CD14-positive monocyte (primary cell): ENCODE measurements at regions not wholly inside any gene's neighbourhood (a gene's known extent, or its start where the extent isn't known, plus 50 kb on each side); places are given as distances from the start of the nearest gene placed in this dataset.

Source experiments
- DNase-seq, 3 donors: peaks; one replicate each; pipeline ENCODE4 v3.0.0-alpha.2; 2011 to 2022
- H2AFZ ChIP-seq: 2 replicates; pipeline ENCODE4 v1.6.0; 2012; ENCODE audit warnings: mild to moderate bottlenecking, low read depth, low read length, inconsistent platforms; ENCODE audit not compliant: insufficient read depth, poor library complexity, severe bottlenecking
- H3K27ac ChIP-seq, 2 donors: 1 replicate in 1 of 2; 2 replicates in 1 of 2; pipeline ENCODE4 v1.5.1; 2012 to 2013; ENCODE audit warnings: low read length in 2 of 2, control low read depth in 1 of 2, inconsistent platforms in 1 of 2, low read depth in 1 of 2, mild to moderate bottlenecking in 1 of 2
- H3K27me3 ChIP-seq, 2 donors: one replicate each; pipeline versions ENCODE4 v1.6.0 to v1.6.1; 2011 to 2013; ENCODE audit warnings: low read length in 2 of 2; ENCODE audit not compliant: control insufficient read depth in 2 of 2, insufficient read depth in 2 of 2
- H3K36me3 ChIP-seq, 2 donors: replicated peaks in 1 of 2; 1 replicate in 1 of 2; 2 replicates in 1 of 2; pipeline versions ENCODE4 v1.5.1 to v1.6.1; 2012 to 2013; ENCODE audit warnings: low read length in 2 of 2, control low read depth in 1 of 2, inconsistent platforms in 1 of 2, mild to moderate bottlenecking in 1 of 2; ENCODE audit not compliant: insufficient read depth in 2 of 2, control insufficient read depth in 1 of 2
- H3K4me1 ChIP-seq, 2 donors: 1 replicate in 1 of 2; 2 replicates in 1 of 2; pipeline versions ENCODE4 v1.5.1 to v1.6.1; 2012 to 2013; ENCODE audit warnings: low read length in 2 of 2, control low read depth in 1 of 2, inconsistent platforms in 1 of 2, mild to moderate bottlenecking in 1 of 2, moderate library complexity in 1 of 2; ENCODE audit not compliant: insufficient read depth in 2 of 2, control insufficient read depth in 1 of 2
- H3K4me2 ChIP-seq: replicated peaks from 2 replicates; pipeline ENCODE3; 2012; ENCODE audit warnings: low read length, moderate library complexity, mild to moderate bottlenecking; ENCODE audit not compliant: poor library complexity, severe bottlenecking; ENCODE audit errors: extremely low read depth
- H3K4me3 ChIP-seq, 3 experiments: fragments of 200-600 bp in 1 of 3; sonication (generic) in 1 of 3; replicated peaks in 1 of 3; 1 replicate in 2 of 3; 2 replicates in 1 of 3; pipeline ENCODE4 v1.5.1; 2011 to 2013; ENCODE audit warnings: low read length in 3 of 3, mild to moderate bottlenecking in 3 of 3, control low read depth in 2 of 3, low read depth in 2 of 3, inconsistent platforms in 1 of 3, moderate library complexity in 1 of 3
- H3K79me2 ChIP-seq: 2 replicates; pipeline ENCODE4 v1.6.0; 2012; ENCODE audit warnings: mild to moderate bottlenecking, control low read depth, inconsistent platforms, low read length, moderate library complexity; ENCODE audit not compliant: insufficient read depth
- H3K9ac ChIP-seq: 2 replicates; pipeline ENCODE4 v1.6.0; 2017; ENCODE audit warnings: low read length, mild to moderate bottlenecking; ENCODE audit not compliant: insufficient read depth, poor library complexity, severe bottlenecking
- H3K9me3 ChIP-seq, 2 donors: replicated peaks in 1 of 2; 1 replicate in 1 of 2; 2 replicates in 1 of 2; pipeline versions ENCODE4 v1.5.1 to v1.6.1; 2012 to 2013; ENCODE audit warnings: low read length in 2 of 2, control low read depth in 1 of 2; ENCODE audit not compliant: control insufficient read depth in 1 of 2, insufficient read depth in 1 of 2
- H4K20me1 ChIP-seq: 2 replicates; pipeline ENCODE4 v1.6.0; 2012; ENCODE audit warnings: mild to moderate bottlenecking, low read length, control low read depth, moderate library complexity; ENCODE audit not compliant: insufficient read depth
- H3K27ac Mint-ChIP-seq, 7 donors: one replicate each; pipeline ENCODE4 v1.8.0; 2020; ENCODE audit warnings: mild to moderate bottlenecking in 7 of 7, mixed read lengths in 7 of 7, moderate library complexity in 6 of 7, inconsistent platforms in 2 of 7
- H3K27me3 Mint-ChIP-seq, 3 donors: one replicate each; pipeline ENCODE4 v1.8.0; 2021 to 2022; ENCODE audit warnings: low read depth in 3 of 3, mild to moderate bottlenecking in 3 of 3, mixed read lengths in 3 of 3, moderate library complexity in 3 of 3, inconsistent platforms in 1 of 3
- H3K36me3 Mint-ChIP-seq, 2 donors: one replicate each; pipeline ENCODE4 v1.8.0; 2020; ENCODE audit warnings: mixed read lengths in 2 of 2, inconsistent platforms in 1 of 2, mild to moderate bottlenecking in 1 of 2
- H3K4me1 Mint-ChIP-seq: one replicate; pipeline ENCODE4 v1.8.0; 2020; ENCODE audit warnings: mild to moderate bottlenecking, mixed read lengths
- H3K4me3 Mint-ChIP-seq, 2 donors: one replicate each; pipeline ENCODE4 v1.8.0; 2020; ENCODE audit warnings: mild to moderate bottlenecking in 2 of 2, mixed read lengths in 2 of 2, moderate library complexity in 1 of 2
- H3K9me3 Mint-ChIP-seq, 7 donors: one replicate each; pipeline ENCODE4 v1.8.0; 2020 to 2022; ENCODE audit warnings: mixed read lengths in 7 of 7, mild to moderate bottlenecking in 6 of 7, moderate library complexity in 6 of 7, inconsistent platforms in 2 of 7
- CTCF ChIP-seq: fragments of 200-600 bp; IDR thresholded peaks from one replicate; pipeline ENCODE4 v1.8.0; 2022; ENCODE audit warnings: antibody characterized with exemption, mild to moderate bottlenecking
- WGBS: methylation state at CpG from one replicate; pipeline ENCODE4 v1.1.5; 2013; ENCODE audit warnings: missing lambda C conversion rate; ENCODE audit not compliant: insufficient coverage; 5-methylcytosine and 5-hydroxymethylcytosine counted together
- intact Hi-C, 2 donors: fragments of 100-400 bp; cut with micrococcal nuclease; formaldehyde crosslinking; loops; one replicate each; pipeline versions ENCODE4 v1.15.0 to v1.15.1; 2023

- Mint-ChIP-seq H3K27ac (no peak overlapping the region), H3K4me1 (no peaks in the 10 kb centered on the region), H3K36me3 (no peaks in the 10 kb centered on the region), H3K27me3 (peaks cover 0 to 3% (median 0%) of the 10 kb centered on the region in 3 donors), H3K4me3 (no peak overlapping the region), H3K9me3 (peaks cover 0 to 3% (median 0%) of the 10 kb centered on the region in 7 donors)
- no peak for TF ChIP-seq CTCF
- Histone ChIP-seq H3K4me1 (no peaks in the 10 kb centered on the region), H3K9ac (no peak overlapping the region), H3K79me2 (no peaks in the 10 kb centered on the region), H3K4me3 (no peak overlapping the region), H2AFZ (no peak overlapping the region), H3K9me3 (no peaks in the 10 kb centered on the region), H3K4me2 (no peak overlapping the region), H3K27me3 (no peaks in the 10 kb centered on the region), H3K36me3 (no peaks in the 10 kb centered on the region), H4K20me1 (no peaks in the 10 kb centered on the region), H3K27ac (no peak overlapping the region)
- no peak for DNase-seq
- intact Hi-C loops: no loop called here
These were observed 160.5 kb upstream of the TAPT1 start for GRCh38 chr4:16386711-16387320.

GRCh38 chr4:16384576-16384975 is 158.3 kb upstream of the TAPT1 start:
- Mint-ChIP-seq H3K4me1 (no peaks in the 10 kb centered on the region), H3K36me3 (no peaks in the 10 kb centered on the region), H3K9me3 (peaks cover 0 to 3% (median 0%) of the 10 kb centered on the region in 7 donors), H3K27ac (no peak overlapping the region), H3K27me3 (peaks cover 0 to 3% (median 0%) of the 10 kb centered on the region in 3 donors), H3K4me3 (no peak overlapping the region)
- no peaks in the 10 kb centered on the region for H3K4me1 ChIP-seq
- H4K20me1 ChIP-seq: no peaks in the 10 kb centered on the region
- no peak overlapping the region for H2AFZ ChIP-seq
- H3K9ac ChIP-seq: no peak overlapping the region
- H3K27ac ChIP-seq: no peak overlapping the region
- no peak overlapping the region for H3K4me2 ChIP-seq
- no peak overlapping the region for H3K4me3 ChIP-seq
- H3K79me2 ChIP-seq: no peaks in the 10 kb centered on the region
- 100% methylated on average over 1 of the region's 6 CpGs for WGBS
- H3K9me3 ChIP-seq: no peaks in the 10 kb centered on the region
- no peaks in the 10 kb centered on the region for H3K27me3 ChIP-seq
- intact Hi-C loops: no loop called here
- TF ChIP-seq CTCF: no peak
- no peak for DNase-seq
- no peaks in the 10 kb centered on the region for H3K36me3 ChIP-seq
